Caki2 (cell line): ENCODE measurements at regions not wholly inside any gene's neighbourhood (a gene's known extent, or its start where the extent isn't known, plus 50 kb on each side); places are given as distances from the start of the nearest gene placed in this dataset.
"Not testable (repeated sequence)": the region's sequence is repeated elsewhere in the genome, so short reads cannot be mapped to it uniquely, and the experiment has no call there.

Experiments used
- DNase-seq: peaks from one replicate; pipeline ENCODE4 v3.0.0-alpha.2; 2015; ENCODE audit warnings: low read depth
- in situ Hi-C: cut with HindIII; loops from 2 replicates; pipeline ENCODE4 v1.10.0; 2016; ENCODE audit warnings: low sequenced_read_pairs, low pct_unique_long_range_greater_than_20kb, mixed read lengths

DNA sequence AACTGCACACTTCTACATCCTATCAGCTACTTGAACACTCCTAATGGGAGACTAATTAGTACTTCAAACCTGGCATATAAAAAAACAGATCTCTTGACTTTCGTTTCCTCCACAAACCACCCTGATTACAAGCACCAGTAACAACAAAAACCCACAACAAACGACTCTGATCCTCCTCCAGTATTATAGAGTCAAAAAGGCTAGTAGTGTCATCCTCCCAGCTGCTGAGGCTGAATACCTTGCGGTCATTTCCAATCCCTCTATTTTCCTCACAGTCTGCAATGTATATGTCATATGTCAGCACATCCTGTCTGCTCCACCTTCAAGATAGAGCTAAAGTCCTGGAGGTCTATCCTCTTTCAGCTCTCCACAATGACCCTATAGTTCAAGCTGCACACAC lies 688.9 kb upstream of the RAG2 start:
- no peak for DNase-seq
- in situ Hi-C loops = no loop called here

DNA sequence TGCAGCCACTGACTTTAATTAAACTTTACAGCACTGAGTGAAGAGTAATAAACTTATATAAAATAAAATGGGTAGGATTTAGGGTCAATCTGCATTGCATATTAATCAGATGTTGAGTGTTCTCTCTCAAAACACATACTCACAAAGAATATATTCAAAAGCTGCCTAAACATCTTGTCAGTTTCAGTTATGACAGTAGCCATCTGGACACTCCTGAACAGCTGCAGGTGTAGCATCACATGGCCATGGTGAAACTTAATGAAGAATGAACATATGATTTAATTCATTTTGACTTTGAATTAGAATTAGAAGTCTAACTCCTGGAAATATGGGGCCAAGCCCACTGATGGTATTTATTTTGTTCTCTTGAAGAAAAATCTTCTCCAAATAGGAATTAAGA lies 684.3 kb upstream of the RAG2 start:
- in situ Hi-C loops = no loop called here
- DNase-seq = no peak

DNA sequence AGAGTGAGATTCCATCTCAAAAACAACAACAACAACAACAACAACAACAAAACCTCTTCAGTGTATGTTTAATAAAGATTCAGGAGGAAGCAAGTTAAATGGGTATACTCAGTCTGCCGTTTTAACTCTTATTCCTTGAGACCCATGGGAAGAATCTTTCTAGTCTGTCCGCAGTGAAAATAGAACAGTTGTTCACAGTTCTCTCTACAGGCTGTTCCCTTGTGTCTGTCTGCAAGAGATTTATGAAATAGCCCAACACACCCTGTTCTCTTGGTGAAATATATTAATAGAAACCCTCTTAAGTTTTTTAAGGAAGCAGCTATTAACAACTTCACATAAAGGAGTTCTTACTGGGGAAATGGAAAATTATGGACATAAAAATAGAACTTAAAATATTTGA lies 682.2 kb upstream of the RAG2 start:
- in situ Hi-C loops = no loop called here
- no peak for DNase-seq

DNA sequence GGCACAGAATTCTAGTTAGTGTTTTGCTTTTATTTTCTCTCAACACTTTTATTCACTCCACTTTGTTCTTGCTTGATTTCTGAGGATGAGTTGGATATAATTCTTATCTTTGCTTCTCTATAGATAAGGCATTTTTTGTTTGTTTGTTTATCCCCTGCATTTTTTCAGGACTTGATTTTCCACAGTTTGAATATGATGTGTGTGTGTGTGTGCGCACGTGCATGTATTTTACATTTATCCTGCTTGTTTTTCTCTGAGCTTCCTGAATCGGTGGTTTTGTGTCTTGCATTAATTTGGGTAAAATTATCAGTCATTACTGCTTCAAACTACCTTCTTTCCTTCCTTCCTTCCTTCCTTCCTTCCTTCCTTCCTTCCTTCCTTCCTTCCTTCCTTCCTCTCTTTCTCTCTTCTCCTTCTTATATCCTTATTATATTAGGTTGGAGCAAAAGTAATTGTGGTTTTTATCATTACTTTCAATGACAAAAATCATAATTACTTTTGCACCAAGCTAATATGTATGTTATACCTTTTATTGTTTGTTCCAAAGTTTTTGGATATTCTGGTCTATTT lies 679.9 kb upstream of the RAG2 start:
- in situ Hi-C loops = no loop called here
- DNase-seq = no peak

DNA sequence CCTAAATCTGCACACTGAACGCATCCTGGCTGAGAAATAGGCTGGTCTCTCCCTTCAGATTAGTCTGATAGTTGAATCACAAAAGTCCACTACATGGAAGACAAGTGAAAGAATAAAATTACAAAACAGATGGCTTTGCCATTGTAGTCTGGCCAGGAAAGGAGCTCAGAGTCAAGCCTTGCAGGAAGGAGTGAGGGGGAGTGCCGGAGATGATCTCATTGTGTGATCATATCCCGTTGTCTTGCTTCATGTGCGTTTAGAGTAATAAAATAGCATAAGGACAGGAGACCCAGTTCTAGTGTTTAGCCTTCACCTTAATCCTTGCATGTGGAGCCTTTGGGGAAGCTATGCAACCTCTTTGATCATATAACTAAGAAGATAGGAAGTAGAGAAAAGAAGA lies 666.7 kb upstream of the RAG2 start:
- no peak for DNase-seq
- in situ Hi-C loops = no loop called here

DNA sequence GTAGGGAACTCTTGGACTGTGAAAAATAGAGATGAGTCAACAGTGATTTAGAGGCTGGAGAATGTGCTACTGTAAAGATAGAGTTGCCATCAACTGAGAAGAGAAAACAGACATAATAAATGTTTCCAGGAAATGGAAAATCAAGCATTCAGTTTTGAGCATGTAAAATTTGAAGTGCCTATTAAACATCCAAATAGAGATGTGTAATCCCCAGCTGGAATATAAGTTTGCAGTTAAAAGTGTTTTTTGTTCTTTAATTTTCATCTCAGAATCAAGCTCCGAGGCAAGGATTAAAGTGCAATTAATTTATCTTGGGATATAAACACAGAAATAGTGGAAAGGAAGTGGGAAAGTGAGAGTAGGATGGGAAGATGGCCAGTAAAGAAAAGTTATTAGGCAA lies 666.0 kb upstream of the RAG2 start:
- in situ Hi-C loops = no loop called here
- DNase-seq = no peak

DNA sequence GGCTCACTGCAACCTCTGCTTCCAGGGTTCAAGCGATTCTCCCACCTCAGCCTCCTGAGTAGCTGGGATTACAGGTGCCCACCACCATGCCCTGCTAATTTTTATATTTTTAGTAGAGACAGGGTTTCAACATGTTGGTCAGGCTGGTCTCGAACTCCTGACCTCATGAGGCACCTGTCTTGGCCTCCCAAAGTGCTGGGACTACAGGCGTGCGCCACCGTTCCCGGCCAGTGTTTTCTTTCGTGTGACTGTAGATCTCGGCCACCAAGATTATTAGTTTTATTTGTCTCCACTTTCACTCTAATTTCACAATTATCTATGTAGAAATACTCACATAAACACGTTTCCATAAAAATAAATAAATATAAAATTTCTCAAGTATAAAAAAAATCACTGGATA lies 665.4 kb upstream of the RAG2 start:
- DNase-seq, in situ Hi-C loops: not testable (repeated sequence)

DNA sequence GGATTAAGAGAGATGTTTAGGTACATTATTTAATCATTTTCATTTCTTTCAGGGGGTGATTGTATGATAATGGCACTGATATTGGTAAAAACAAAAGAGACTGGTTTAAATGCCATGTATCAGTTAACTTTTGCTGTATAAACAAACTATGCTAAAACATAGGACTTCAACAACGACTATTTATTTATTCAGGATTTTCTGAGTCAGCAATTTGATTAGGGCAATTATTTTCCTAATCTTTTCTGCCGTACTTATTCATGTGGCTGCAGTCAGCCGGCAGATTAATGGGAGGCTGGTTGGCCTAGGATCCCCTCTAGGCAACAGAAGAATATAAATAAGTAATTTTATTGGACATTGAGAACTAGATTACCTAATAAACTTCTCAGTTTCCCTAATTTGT lies 661.7 kb upstream of the RAG2 start:
- DNase-seq = no peak
- in situ Hi-C loops = no loop called here

DNA sequence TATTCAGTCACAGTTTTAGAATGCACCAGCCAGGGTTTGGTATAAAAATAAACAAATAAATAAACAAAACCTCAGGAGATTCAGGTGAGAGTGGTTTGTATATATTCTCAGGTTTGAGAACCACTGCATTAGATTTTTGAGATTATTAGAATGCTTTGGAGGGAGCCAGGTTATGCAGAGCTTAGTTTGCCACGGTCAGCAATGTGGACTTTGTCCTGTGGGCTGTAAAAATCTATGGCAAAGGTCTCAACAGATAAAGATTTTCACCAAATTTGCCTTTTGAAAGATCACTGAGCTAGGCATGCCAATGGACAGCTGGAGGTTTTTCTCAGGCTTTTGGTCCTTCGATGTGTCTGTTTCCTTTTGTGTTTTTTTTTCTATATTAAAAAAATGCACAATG lies 650.1 kb upstream of the RAG2 start:
- in situ Hi-C loops = no loop called here
- DNase-seq = no peak

DNA sequence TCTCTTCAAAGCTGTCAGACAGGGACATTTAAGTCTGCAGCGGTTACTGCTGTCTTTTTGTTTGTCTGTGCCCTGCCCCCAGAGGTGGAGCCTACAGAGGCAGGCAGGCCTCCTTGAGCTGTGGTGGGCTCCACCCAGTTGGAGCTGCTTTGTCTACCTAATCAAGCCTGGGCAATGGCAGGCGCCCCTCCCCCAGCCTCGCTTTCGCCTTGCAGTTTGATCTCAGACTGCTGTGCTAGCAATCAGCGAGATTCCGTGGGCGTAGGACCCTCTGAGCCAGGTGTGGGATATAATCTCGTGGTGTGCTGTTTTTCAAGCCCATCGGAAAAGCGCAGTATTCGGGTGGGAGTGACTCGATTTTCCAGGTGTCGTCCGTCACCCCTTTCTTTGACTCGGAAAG lies 648.1 kb upstream of the RAG2 start:
- DNase-seq, in situ Hi-C loops: not testable (repeated sequence)

DNA sequence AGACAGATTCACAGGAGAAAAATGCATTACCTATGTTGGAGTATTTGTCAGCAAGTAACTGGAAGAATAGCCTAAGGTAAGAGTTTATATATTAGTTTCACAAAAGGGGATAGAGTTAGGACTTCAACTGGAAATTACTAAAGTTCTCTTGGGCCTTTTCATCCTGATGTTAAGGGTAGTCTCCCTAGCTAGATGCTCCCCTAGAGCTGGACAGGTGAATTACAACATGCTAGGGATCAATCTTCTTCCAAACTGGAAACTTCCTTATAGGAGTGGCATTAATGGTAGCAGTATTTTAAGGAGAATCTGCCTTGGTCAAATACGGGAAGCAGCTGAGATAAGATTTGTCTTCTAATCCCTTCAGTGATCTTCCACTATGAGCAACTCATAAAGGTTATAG lies 632.8 kb upstream of the RAG2 start:
- DNase-seq = no peak
- in situ Hi-C loops = no loop called here

DNA sequence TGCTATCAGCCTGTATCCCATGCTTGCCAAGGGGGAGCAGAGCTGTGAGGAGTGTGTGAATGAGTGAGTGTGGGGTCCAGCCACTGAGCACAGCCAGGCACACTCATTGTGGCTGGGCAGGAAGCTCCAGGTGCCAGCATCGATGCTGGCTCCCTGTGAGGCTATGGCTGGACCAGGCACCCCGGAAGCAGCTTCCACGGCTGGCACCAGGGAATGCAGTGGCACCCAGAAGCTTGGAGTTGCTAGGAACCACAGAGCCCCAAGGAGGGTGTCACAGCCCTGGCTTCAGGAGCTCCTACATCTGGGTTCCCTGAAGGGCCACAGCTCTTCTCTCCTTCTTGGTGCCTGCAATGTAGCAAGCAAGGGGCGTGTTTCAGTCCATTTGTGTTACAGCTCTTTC lies 625.9 kb upstream of the RAG2 start:
- no peak for DNase-seq
- in situ Hi-C loops = no loop called here

DNA sequence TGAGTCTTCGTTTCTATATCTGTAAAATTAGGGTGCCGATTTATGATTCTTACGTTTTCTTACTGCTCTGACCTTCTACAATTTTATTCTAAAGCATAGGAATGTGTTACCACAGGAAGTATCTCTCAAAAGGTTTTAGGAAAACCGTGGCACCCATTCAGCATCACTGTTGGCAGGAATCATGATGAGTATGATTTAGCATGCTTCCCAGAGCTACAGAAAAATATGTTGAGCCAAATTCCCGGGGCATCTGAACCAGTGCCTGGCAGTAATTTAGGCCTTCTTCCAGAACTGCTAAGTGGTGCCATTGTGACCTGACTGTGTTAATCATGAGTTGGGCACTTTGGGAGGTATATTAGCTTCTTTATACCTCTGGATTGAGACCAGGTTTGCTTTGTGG lies 605.0 kb upstream of the RAG2 start:
- in situ Hi-C loops = no loop called here
- no peak for DNase-seq

DNA sequence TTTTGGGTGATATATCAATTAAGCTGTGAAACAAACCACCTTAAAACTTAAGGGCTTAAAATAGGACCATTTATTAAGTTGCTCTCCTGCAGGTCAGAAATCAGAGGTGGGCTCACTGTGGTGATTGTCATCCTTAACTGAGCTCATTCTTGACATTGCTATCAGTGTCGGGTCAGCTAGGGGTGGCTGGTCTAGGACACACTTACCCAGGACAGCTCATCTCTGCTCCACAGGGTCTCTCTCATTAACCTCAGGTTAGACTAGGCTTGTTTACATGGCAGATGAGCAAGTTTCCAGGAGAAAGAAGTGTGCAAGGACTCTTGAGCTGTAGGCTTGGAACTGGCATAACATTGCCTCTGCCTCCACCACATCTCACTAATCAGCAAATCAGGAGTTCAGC lies 601.0 kb upstream of the RAG2 start:
- in situ Hi-C loops = no loop called here
- DNase-seq = no peak

DNA sequence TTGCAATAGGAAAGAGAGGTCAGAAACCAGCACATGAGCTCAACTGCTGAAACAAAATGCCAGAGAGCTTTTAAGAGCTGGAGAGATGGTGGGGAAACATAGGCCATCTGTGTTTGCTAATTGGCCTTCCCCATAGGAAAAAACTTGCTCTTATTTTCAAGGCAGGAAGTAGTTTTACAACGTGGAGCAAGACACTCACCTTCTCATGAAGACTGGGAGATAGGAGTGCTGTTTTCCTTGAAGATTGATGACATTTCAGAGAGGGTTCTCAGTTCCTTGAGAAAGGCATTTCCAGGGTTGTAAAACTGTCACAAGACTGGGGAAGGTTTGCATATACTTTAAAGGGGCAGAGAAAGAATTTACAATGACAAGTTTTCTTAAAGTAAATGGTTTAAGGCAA lies 586.3 kb upstream of the RAG2 start:
- in situ Hi-C loops = no loop called here
- DNase-seq = no peak

DNA sequence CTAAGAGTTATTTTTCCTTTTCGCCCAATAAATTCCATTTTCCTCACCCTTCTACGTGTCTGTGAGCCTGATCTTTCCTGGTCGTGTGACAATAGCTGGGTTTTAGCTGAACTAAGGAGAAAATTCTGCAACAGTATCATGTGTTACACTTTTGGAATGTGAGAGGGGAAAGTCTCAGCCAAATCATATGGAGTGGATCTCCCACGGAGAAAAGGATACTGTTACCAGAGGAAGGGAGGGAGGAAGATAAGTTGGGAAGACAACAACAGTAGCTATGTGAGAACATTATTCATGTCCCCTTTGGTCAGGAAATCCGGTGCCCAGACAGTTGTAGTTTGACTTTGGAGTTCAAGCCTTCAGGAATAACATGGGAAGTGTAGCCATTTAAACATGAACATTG lies 584.0 kb upstream of the RAG2 start:
- no peak for DNase-seq
- in situ Hi-C loops = no loop called here

DNA sequence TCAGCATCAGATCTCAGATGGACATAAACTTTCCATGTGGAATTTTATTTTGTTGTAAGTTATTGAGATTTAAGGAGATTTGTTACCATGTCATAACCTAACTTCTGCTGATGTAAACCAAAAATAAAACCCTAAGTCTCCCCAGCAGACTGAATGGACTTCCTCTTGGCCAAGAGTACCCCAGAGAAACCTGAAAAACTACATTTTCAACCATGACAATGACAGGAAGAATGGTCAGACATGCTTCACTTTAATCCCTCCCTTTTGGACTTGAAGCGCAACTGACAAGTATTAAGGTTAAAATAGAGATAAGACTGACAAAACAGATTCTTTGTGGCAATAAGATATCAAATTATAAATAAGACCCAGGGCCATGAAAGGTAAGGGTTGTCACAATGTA lies 579.7 kb upstream of the RAG2 start:
- in situ Hi-C loops = no loop called here

DNA sequence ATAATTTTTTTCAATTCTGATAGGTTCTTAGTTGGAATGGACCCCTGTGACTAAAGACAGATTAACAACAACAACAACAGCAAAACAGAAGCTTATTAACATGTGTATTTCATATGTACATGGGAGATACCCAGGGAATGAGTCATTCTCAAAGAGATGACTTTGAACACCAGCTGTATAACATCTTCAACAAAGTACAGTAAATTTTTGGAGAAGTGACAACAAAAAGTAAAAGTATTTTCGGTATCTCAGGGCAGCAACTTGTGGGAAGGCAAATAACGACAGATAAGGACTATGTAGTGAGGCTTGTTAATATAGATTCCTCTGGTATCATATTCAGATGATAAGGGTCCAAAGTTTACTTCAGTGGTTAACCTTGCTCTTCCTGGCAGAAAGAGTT lies 573.4 kb upstream of the RAG2 start:
- in situ Hi-C loops = no loop called here
- no peak for DNase-seq

More for the DNA sequence above, 579.7 kb upstream of the RAG2 start:
- no peak for DNase-seq

DNA sequence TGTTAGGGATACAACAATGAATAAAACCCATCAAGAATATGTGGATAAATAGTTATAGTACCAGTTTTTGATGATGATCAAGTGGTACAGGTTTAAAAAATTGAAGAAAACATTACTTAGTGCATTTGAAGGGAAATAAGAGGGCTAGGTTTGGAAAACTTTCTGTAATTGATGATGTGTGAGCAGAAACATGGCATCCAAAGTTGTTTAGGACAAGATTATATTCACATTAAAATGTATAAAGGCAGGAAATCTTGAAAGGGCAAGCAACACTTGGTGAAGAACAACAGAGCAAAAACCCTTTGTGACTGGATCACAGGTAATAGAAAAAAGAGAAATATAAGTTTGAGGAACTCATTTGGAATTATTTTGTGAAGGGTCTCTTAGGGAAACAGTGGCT lies 572.3 kb upstream of the RAG2 start:
- in situ Hi-C loops = no loop called here
- no peak for DNase-seq

DNA sequence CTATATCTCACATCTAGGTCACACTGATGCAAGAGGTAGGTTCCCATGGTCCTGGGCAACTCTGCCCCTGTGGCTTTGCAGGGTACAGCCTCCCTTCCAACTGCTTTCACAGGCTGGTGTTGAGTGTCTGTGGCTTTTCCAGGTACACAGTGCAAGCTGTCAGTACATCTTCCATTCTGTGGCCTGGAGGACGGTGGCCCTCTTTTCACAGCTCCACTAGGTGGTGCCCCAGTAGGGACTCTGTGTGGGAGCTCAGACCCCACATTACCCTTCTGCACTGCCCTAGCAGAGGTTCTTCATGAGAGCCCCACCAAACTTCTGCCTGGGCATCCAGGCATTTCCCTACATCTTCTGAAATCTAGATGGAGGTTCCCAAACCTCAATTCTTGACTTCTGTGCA lies 547.4 kb upstream of the RAG2 start:
- DNase-seq, in situ Hi-C loops: not testable (repeated sequence)

DNA sequence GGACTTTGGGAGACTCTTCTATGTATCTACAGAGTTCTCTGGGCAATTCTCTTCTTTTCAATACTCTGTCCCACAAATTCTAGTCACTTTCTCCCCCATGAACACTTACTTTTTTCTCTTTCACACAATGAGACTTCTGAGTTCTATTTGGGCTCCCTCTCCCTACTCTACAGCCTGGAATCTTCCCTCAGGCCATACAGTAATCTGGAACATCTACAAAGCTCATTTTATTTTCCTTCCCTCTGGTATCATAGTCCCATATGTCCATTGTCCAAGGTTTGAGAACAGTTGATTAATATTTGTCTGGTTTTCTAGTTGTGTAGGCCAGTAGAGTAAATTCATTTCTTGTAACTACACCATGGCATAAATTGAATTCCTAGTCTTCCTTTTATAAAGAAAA lies 544.6 kb upstream of the RAG2 start:
- in situ Hi-C loops = no loop called here
- no peak for DNase-seq
